ENCODE measurements at regions not wholly inside any gene's neighbourhood (a gene's known extent, or its start where the extent isn't known, plus 50 kb on each side); places are given as distances from the start of the nearest gene placed in this dataset.
A peak's percentile ranks its signal among the peaks of the same experiment; 100 is the strongest.

DNA sequence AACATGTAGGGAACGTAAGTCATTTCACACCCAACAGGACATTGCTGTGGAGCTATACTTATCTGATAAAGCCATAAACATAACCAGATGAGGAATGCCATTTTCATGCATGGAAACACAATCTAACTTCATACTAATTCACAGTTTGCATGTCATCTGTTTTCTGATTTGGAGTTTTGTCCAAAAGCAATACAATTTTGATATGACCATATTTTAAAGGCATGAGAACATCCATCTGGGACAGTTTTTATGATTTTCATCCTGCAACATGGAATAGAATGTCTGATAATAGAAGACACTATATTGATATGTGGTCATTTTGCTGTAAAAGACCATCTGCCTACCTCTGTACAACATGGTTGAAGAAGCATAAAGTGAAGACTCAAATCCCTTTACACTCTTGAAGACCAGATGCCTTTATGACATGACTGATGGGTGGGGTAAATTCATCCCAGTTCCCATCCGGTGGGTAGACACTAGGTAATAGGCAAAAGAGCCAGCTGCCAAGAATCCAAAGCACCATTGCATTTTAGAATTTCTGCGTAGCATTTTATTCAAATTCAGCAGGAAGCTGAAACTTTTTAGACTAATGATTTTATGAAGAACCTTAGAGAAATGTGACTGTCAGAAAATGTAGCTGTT is 309.8 kb downstream of the LMO7 start:
- DNase-seq (ENCODE audit: low read depth) = no peak

DNA sequence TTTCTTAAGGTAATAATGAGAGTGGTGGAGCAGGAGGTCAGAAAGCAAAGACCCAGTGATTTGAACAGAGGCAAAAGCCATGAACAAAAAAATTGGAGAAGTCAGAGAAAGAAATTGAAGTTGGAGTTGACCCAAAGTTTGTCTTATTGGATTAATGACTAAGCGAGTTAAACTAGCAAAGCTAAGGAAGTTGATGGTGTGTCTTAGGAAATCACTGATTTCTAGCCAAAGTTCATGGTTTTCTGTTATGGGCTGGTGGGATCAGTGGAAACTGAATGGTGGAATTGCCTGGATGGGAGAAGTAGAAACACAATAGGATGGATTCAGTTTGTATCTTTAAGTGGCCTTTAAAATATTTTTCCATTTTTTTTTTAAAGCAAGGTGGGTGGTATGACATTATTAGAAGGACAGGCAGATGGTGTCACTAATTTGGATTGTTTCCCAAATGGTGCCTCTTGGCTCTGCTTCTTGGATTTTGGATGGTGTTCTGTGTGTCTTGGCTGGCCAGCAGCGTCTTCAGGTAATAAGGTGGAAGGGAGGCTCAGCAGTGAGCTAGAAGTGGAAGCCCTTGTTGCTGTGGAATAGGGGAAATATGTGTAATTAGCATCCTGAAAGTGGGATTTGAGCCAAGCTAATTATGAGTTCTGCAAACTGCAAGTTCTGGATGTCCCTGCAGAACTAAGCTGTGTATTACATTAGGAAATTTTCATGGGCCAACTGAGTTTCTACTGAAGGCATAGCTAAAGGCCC is 302.9 kb downstream of the LMO7 start:
- no peak for DNase-seq (ENCODE audit: low read depth)

DNA sequence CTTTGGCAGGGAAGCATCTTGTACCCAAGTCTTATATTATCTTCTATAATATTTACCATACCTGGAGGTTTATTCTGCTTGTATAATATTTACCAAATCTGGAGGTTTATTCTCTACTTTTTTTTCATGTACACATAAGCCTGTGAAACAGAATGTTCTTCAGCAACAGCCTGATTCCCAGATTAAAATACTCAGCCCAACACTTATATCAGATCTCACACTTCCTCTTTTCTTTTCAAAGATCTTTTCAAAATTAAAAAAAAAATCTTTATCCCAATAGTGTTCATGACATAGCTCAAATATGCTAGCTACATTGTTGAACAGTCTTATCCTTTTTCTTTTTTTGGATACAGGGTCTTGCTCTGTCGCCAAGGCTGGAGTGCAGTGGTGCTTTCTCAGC is 300.7 kb downstream of the LMO7 start:
- DNase-seq (ENCODE audit: low read depth) = no peak

DNA sequence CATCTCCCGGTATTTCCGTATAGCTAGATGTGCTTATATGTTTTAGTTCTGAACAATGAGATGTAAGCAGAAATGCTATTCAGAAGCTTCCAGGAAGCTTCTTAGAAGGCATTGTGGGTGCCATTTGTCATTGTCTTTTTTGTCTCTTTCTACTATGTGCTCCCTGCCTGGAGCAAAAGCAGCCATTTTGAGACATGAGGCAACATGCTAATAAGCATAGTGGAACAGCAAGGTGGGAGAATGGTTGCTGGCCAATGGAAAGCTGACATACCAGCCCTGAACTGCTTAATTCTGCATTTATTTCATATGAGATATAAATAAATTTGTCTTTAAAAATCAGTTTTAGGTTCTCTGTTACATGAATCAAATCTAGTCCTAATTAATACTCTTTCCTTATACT is 299.7 kb downstream of the LMO7 start:
- DNase-seq (ENCODE audit: low read depth) = no peak

DNA sequence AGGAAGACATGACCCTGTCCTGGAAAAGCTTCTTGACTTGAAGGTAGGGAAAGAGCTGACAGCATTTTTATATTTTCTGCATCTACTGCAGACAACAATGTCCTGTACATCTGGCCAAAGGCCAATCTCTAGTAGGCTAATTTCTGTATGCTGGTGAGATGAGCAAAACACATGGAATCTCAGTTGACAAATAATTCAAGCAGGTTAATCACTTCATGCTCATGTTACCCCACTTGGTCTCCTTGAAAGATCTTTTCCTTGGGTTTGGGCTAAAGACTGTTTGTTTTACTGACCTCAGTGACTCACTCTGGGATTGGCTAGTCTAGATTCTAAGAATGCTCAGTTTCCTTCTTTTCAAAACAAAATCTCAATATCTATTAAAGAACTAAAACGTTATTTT is 298.8 kb downstream of the LMO7 start:
- DNase-seq (ENCODE audit: low read depth) = peak; percentile 11

DNA sequence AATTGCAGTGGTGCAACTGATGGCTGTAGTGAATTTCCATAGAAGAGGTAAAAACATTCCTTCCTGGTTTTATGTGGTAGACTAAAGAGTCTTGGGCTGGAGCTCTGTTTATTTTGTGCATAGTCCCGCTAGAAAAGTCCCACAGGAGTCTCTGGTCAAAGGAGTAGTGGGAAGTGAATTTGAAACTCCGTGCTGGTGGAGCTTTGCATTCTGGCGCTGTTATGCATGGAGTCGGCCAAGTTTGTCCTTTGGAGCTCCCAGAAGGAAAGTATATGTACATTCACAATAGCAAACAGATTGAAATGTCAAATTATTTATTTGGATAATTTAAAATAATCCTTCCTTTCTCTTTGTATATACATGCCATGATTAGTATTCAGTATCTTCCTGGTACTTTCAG is 296.5 kb downstream of the LMO7 start:
- DNase-seq (ENCODE audit: low read depth) = no peak

DNA sequence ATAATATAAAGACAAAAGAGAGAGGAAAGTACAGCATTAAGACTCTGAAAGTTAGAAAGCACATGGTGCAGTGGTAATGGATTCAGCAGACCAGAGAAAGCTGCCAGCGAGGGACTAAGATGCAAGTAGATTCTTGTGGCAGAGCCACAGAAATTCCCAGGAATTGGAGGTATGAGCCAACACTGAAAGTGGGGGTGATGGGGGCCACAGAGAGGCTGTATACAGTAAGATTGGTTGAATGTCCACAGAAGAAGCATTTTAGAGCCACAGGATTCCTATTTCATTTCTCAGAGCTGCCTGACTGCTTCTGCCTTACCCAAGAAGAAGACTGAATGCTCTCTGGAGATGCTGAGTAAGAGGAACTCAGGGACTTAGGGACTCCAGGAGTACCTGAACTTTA is 295.0 kb downstream of the LMO7 start:
- no peak for DNase-seq (ENCODE audit: low read depth)

DNA sequence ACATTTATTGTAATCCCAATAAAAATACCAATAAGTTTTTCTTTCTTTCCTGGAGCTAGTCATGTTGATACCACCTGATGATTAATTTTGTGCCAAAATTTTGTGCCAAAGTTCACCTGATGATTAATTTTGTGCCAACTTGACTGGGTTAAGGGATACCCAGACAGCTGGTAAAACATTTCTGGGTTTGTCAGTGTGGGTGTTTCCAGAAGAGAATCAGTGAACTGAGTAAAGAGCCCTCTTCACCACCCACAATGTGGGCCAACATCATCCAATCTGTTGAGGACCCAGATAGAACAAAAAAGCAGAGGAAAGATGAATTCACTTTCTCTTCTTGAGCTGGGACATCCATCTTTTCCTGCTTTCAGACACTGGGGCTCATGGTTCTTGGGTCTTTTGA is 292.9 kb downstream of the LMO7 start:
- DNase-seq (ENCODE audit: low read depth) = no peak

DNA sequence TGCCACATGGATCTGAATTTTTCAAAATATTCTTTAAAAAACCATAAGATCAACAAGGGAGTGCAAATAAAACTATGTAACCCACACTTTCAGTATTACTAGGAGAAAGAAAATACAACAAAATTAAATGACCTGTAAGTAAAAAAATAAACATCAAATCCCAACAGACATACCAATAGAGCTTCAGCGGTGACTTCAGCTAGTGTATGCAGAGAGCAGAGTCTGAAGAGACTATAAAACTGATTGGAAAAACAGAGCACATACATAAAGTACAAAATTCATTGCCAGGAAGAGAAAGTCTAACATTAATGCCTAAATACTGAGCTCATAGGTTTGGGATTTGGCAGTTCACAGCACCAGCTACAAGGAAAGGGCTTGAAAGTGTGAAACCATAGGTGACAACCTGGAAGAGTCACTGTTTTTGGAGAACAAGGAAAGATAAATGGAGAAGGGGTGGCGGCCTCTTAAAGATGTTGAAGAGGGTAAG is 291.1 kb downstream of the LMO7 start:
- no peak for DNase-seq (ENCODE audit: low read depth)

DNA sequence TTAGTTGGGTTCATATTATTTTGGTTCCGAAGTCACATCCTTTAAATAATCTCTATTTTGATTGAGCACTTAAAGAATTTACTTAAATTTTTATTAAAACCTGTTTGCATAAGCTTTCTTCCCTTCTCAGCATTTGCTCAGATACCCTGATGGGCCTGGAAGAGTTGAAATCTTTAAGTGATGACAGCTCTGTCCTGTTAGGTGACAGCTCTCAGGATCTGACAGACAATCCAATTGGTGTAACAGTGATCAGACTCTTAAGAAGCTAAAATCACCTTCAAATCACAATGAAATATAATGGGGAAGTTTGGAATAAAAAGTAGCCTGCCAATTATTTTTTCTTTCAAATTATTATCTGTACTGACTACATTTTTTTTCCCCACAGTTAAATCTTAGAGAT is 284.4 kb downstream of the LMO7 start:
- no peak for DNase-seq (ENCODE audit: low read depth)

DNA sequence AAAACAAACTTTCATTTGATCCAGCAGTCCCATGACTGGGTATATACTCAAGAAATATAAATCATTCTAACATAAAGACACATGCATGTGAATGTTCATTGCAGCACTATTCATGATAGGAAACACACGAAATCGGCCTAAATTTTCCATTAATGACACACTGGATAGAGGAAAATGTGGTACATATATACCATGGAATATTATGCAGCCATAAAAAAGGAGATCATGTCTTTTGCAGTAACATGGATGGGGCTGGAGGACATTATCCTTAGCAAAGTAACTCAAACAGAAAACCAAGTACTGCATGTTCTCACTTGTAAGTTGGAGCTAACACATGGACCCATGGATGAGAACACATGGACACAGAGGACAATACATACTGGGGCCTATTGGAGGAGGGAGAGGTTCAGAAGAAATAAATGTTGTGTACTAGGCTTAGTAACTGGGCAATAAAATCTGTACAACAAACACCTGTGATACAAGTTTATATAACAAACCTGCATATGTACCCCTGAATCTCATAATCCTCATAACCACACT is 283.6 kb downstream of the LMO7 start:
- DNase-seq (ENCODE audit: low read depth) = no peak

DNA sequence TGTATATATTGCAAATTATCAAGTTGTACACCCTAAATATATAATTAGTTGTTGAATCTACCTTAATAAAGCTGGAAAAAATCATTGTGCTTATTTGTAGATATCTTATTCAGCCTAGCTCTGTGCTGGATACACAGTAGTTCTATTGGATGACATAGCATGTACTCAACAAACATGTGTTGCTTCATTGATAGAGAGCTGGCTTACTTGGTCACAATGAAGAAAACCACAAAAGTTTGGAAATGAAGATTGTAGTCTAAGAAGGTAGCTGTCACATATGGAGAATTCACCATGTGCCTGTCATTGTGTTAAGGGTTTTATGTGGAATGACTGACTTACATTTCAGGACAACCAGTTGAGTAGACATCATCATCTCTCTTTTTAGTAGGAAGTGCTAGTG is 278.9 kb downstream of the LMO7 start:
- no peak for DNase-seq (ENCODE audit: low read depth)

DNA sequence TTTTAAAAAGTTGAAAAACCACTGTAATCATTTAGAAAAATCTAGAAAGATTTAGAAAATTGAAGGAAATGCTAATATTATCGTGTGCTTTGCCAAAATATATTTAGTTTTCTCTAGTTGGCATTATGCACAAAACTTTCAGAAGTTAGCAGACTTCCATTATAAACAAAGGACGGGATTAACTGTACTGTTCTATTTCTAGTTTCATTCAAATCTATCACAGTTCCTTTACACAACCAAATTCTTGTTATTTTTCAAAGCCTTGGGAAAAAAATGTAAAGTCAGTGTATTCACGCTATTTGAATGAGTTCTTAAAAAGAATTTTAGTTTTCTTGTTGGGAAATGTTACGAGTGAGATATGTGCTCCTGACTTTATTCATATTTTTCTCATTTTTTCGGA is 277.8 kb downstream of the LMO7 start:
- DNase-seq (ENCODE audit: low read depth) = no peak

DNA sequence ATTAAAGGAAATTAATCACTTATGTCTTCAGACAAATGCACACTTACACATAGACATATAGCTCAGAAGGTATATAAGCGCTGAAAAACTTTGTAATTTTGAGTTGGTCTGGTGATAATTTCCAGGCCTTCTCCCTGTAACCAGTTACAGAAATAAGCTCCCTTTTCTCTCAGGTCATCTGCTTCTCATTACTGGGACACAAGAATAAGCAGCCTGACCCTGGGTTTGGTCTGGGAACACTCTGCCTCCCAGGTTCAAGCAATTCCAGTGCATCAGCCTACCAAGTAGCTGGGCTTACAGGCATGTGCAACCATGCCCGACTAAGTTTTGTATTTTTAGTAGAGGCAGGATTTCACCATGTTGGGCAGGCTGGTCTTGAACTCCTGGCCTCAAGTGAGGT is 274.5 kb downstream of the LMO7 start:
- no peak for DNase-seq (ENCODE audit: low read depth)
